K562 (cell line): ENCODE measurements at regions not wholly inside any gene's neighbourhood (a gene's known extent, or its start where the extent isn't known, plus 50 kb on each side); places are given as distances from the start of the nearest gene placed in this dataset.

Source experiments
- CTCF ChIP-seq, 3 experiments: IDR thresholded peaks in 2 of 3; conservative IDR thresholded peaks in 1 of 3; 2 replicates each; pipeline ENCODE4 v1.5.1; 2011 to 2012; ENCODE audit warnings: low read length in 3 of 3, mild to moderate bottlenecking in 3 of 3, control low read depth in 2 of 3, improper control_type of control experiment in 1 of 3, inconsistent platforms in 1 of 3, low read depth in 1 of 3, mixed read lengths in 1 of 3, moderate library complexity in 1 of 3; ENCODE audit not compliant: insufficient read depth in 2 of 3
- POLR2A ChIP-seq: fragments of 450-650 bp; conservative IDR thresholded peaks from 2 replicates; pipeline ENCODE4 v1.6.1; 2016
- ZC3H11A ChIP-seq: IDR thresholded peaks from 2 replicates; pipeline ENCODE4 v1.6.1; 2012; ENCODE audit warnings: low read depth, low read length, improper control_type of control experiment
- ZNF609 ChIP-seq: sonication (generic); formaldehyde crosslinking; IDR thresholded peaks from 2 replicates; pipeline ENCODE4 v1.8.1; 2023; ENCODE audit warnings: missing genetic modification reagents, mild to moderate bottlenecking, borderline replicate concordance

GRCh38 chr9:115939065-115939765 lies 214.4 kb upstream of the PAPPA start:
- no peak for TF ChIP-seq ZC3H11A
- TF ChIP-seq CTCF (IDR thresholded peaks at IDR 0.05 in 2 of 3, conservative IDR thresholded peaks at IDR 0.05 in 1 of 3; ENCODE audit: insufficient read depth in 2 of 3, low read depth in 1 of 3, low read length in 3 of 3): no peak
- no peak for TF ChIP-seq ZNF609 (CRISPR knock-in tag)
- no peak for TF ChIP-seq POLR2A
